Hepatocyte (in vitro differentiated cells): ENCODE measurements at regions not wholly inside any gene's neighbourhood (a gene's known extent, or its start where the extent isn't known, plus 50 kb on each side); places are given as distances from the start of the nearest gene placed in this dataset.

ENCODE experiments used
- DNase-seq: peaks from one replicate; pipeline ENCODE4 v3.0.0-alpha.2; 2016; ENCODE audit warnings: low spot score
- H2AFZ ChIP-seq: fragments of 200-600 bp; sonication (generic); 2 replicates; pipeline ENCODE4 v1.6.0; 2016; ENCODE audit warnings: antibody characterized with exemption, mild to moderate bottlenecking
- H3K27ac ChIP-seq: fragments of 200-600 bp; sonication (generic); 2 replicates; pipeline ENCODE4 v1.5.1; 2016; ENCODE audit warnings: mild to moderate bottlenecking
- H3K27me3 ChIP-seq: fragments of 200-600 bp; sonication (generic); 2 replicates; pipeline ENCODE4 v1.6.1; 2016
- H3K36me3 ChIP-seq: fragments of 200-600 bp; sonication (generic); replicated peaks from 2 replicates; pipeline ENCODE4 v1.5.1; 2016; ENCODE audit warnings: low read depth; ENCODE audit not compliant: insufficient read depth
- H3K4me1 ChIP-seq: fragments of 200-600 bp; sonication (generic); 2 replicates; pipeline ENCODE4 v1.5.1; 2016; ENCODE audit warnings: mild to moderate bottlenecking, moderate library complexity; ENCODE audit not compliant: insufficient read depth
- H3K4me2 ChIP-seq: fragments of 200-600 bp; sonication (generic); 2 replicates; pipeline ENCODE4 v1.6.0; 2016
- H3K4me3 ChIP-seq: fragments of 200-600 bp; sonication (generic); 2 replicates; pipeline ENCODE4 v1.5.1; 2016; ENCODE audit warnings: mild to moderate bottlenecking
- H3K79me2 ChIP-seq: fragments of 200-600 bp; sonication (generic); 2 replicates; pipeline ENCODE4 v1.6.0; 2017; ENCODE audit warnings: mild to moderate bottlenecking
- H3K9me2 ChIP-seq: fragments of 200-600 bp; sonication (generic); replicated peaks from 2 replicates; pipeline ENCODE4 v1.6.0; 2017; ENCODE audit warnings: mild to moderate bottlenecking; ENCODE audit not compliant: insufficient read depth
- H3K9me3 ChIP-seq: fragments of 200-600 bp; sonication (generic); 2 replicates; pipeline ENCODE4 v1.5.1; 2016; ENCODE audit warnings: low read depth, mild to moderate bottlenecking
- H4K20me1 ChIP-seq: fragments of 200-600 bp; sonication (generic); 2 replicates; pipeline ENCODE4 v1.6.0; 2016; ENCODE audit warnings: mild to moderate bottlenecking; ENCODE audit not compliant: insufficient read depth, poor library complexity, severe bottlenecking
- EZH2 ChIP-seq: fragments of 200-600 bp; sonication (generic); IDR thresholded peaks from 2 replicates; pipeline ENCODE4 v1.6.1; 2016; ENCODE audit warnings: antibody characterized with exemption, mild to moderate bottlenecking, borderline replicate concordance
- EZH2phosphoT487 ChIP-seq: fragments of 200-600 bp; sonication (generic); IDR thresholded peaks from one replicate; pipeline ENCODE4 v1.6.1; 2018; ENCODE audit warnings: antibody characterized with exemption, mild to moderate bottlenecking, low read depth, moderate library complexity; ENCODE audit not compliant: unreplicated experiment, severe bottlenecking
- WGBS: methylation state at CpG from one replicate; pipeline ENCODE4 v1.1.6; 2016; ENCODE audit warnings: low lambda C conversion rate; ENCODE audit errors: missing lambda C conversion rate; 5-methylcytosine and 5-hydroxymethylcytosine counted together
- TF ChIP-seq, protein P1 (sequence below): fragments of 200-600 bp; sonication (generic); IDR thresholded peaks from 2 replicates; pipeline ENCODE4 v1.5.1; 2016; ENCODE audit warnings: antibody characterized with exemption, mild to moderate bottlenecking; ENCODE audit not compliant: poor library complexity

DNA sequence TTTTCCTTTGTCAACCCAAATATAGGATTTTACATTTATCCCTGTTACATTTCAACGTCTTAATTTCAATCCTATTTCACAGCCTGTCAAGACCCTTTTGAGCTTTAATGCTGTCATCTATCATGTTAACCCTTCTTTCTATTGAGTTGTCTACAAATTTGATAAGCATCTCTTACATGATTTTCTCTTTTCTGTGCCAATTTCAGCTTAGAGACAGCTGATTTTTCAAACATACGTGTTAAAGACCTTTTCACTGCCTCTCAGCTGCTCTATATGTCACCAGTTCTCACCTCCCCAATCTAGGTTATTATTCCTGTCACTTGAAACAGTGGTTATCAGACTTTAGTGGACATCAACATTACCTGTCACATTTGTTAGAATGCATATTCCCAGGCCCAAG, 181.3 kb downstream of the GXYLT1 start:
- 85% methylated on average over 2 of the region's 2 CpGs for WGBS
- Histone ChIP-seq H3K9me3 (no peaks in the 10 kb centered on the region), H3K27ac (no peak overlapping the region), H3K4me3 (no peak overlapping the region), H3K9me2 (no peaks in the 10 kb centered on the region), H3K36me3 (no peaks in the 10 kb centered on the region), H3K4me2 (no peak overlapping the region), H2AFZ (no peak overlapping the region), H3K79me2 (no peaks in the 10 kb centered on the region), H3K4me1 (peaks cover 15% of the 10 kb centered on the region), H4K20me1 (no peaks in the 10 kb centered on the region), H3K27me3 (no peaks in the 10 kb centered on the region)
- DNase-seq: no peak
- TF ChIP-seq EZH2 (no peak), EZH2phosphoT487 (no peak)
- TF ChIP-seq, protein P1, sequence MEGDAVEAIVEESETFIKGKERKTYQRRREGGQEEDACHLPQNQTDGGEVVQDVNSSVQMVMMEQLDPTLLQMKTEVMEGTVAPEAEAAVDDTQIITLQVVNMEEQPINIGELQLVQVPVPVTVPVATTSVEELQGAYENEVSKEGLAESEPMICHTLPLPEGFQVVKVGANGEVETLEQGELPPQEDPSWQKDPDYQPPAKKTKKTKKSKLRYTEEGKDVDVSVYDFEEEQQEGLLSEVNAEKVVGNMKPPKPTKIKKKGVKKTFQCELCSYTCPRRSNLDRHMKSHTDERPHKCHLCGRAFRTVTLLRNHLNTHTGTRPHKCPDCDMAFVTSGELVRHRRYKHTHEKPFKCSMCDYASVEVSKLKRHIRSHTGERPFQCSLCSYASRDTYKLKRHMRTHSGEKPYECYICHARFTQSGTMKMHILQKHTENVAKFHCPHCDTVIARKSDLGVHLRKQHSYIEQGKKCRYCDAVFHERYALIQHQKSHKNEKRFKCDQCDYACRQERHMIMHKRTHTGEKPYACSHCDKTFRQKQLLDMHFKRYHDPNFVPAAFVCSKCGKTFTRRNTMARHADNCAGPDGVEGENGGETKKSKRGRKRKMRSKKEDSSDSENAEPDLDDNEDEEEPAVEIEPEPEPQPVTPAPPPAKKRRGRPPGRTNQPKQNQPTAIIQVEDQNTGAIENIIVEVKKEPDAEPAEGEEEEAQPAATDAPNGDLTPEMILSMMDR: no peak

DNA sequence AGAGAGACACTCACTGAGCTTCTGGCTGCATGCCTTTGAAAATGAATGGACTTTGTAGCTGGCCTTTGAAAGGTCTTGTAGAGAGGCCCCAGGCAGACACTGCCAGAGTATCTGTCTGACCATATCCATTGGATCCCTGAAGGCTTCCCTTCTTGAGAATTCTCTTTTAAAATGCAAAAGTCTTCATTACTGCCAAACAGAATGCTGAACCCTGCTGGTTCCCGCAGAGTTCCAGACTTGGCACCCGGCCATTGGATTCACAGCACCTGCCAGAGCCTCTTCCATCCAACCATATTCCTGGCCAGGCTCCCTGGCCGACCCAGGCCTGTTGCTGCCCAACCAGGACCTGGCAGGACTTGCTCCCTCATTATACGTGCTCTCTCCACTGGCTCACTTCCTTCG, 182.5 kb downstream of the GXYLT1 start:
- H3K9me2 ChIP-seq: no peaks in the 10 kb centered on the region
- 93% methylated on average over 5 of the region's 5 CpGs for WGBS
- no peaks in the 10 kb centered on the region for H3K9me3 ChIP-seq
- no peak for DNase-seq
- H3K79me2 ChIP-seq: no peaks in the 10 kb centered on the region
- H3K36me3 ChIP-seq: no peaks in the 10 kb centered on the region
- H3K4me3 ChIP-seq: no peak overlapping the region
- peaks cover 3% of the 10 kb centered on the region for H3K4me1 ChIP-seq
- no peak overlapping the region for H2AFZ ChIP-seq
- no peak for TF ChIP-seq EZH2phosphoT487
- no peak for TF ChIP-seq EZH2
- TF ChIP-seq, protein P1: no peak
- H3K27me3 ChIP-seq: no peaks in the 10 kb centered on the region
- no peak overlapping the region for H3K4me2 ChIP-seq
- H4K20me1 ChIP-seq: no peaks in the 10 kb centered on the region
- no peak overlapping the region for H3K27ac ChIP-seq

DNA sequence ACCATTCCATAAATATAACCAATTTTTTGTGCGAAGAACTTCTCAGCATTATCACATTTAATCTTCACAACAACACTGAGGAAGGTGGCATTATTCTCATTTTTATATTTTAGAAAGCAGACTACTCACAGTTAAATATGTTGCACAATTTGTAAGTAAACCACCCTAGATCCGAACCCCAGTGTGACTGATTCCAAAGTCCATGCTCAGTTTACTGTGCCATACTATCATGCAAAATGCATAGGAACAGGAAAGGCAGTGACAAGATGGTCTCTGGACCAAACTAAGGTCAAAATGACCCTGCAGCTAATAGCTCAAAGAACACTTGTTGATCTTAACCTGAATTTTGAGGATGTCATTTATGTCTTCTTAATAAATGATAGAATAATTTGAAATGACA, 185.4 kb downstream of the GXYLT1 start:
- DNase-seq: no peak
- TF ChIP-seq, protein P1: no peak
- TF ChIP-seq EZH2phosphoT487 (no peak), EZH2 (no peak)
- Histone ChIP-seq H3K27ac (no peak overlapping the region), H3K4me2 (no peak overlapping the region), H2AFZ (no peak overlapping the region), H3K27me3 (no peaks in the 10 kb centered on the region), H3K9me3 (no peaks in the 10 kb centered on the region), H3K4me3 (no peak overlapping the region), H3K79me2 (no peaks in the 10 kb centered on the region), H3K36me3 (no peaks in the 10 kb centered on the region), H3K9me2 (no peaks in the 10 kb centered on the region), H4K20me1 (no peaks in the 10 kb centered on the region), H3K4me1 (no peaks in the 10 kb centered on the region)
- WGBS: 82% methylated on average over 2 of the region's 2 CpGs

DNA sequence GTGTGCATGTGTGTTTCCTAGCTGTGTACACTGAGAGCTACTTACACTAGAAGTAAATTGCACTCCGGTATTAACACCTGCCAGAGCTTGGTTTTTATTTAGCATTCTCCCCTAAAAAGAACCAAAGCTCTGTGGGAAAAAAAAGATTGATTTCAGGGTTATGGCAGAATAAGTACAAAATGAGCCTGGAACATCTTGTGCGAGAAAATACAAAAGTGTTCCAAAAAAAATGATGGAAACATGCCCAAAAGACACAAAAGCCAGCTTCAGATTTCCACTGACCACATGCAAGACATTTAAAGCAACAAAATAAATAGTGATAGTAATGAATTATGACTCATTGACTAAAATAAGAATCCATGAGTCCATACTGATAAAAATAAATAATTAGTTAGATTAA, 188.3 kb downstream of the GXYLT1 start:
- Histone ChIP-seq H3K27ac (no peak overlapping the region), H3K4me3 (no peak overlapping the region), H4K20me1 (no peaks in the 10 kb centered on the region), H3K79me2 (no peaks in the 10 kb centered on the region), H3K9me3 (no peaks in the 10 kb centered on the region), H2AFZ (no peak overlapping the region), H3K4me1 (no peaks in the 10 kb centered on the region), H3K27me3 (no peaks in the 10 kb centered on the region), H3K36me3 (no peaks in the 10 kb centered on the region), H3K9me2 (no peaks in the 10 kb centered on the region), H3K4me2 (no peak overlapping the region)
- WGBS: 82% methylated on average over 2 of the region's 2 CpGs
- no peak for DNase-seq
- TF ChIP-seq, protein P1: no peak
- TF ChIP-seq EZH2phosphoT487 (no peak), EZH2 (no peak)
